Stomach (tissue), 4 donors: ENCODE measurements at regions not wholly inside any gene's neighbourhood (a gene's known extent, or its start where the extent isn't known, plus 50 kb on each side); places are given as distances from the start of the nearest gene placed in this dataset.

Experiments
- CTCF ChIP-seq, 7 experiments: fragments of 450-650 bp in 4 of 7; fragments of 200-600 bp in 3 of 7; sonication (generic) in 3 of 7; IDR thresholded peaks; one replicate each; pipeline ENCODE4 v1.5.1; 2016 to 2019; ENCODE audit warnings: antibody characterized with exemption in 7 of 7, control low read depth in 2 of 7, mild to moderate bottlenecking in 1 of 7
- EP300 ChIP-seq: sonication (generic); formaldehyde crosslinking; IDR thresholded peaks from one replicate; pipeline ENCODE4 v1.6.1; 2017; ENCODE audit warnings: antibody characterized with exemption
- POLR2A ChIP-seq, 4 donors: fragments of 450-650 bp; IDR thresholded peaks; one replicate each; pipeline ENCODE4 v1.6.1; 2016; ENCODE audit warnings: antibody characterized with exemption in 4 of 4, control low read depth in 2 of 4, mild to moderate bottlenecking in 1 of 4, moderate library complexity in 1 of 4

GRCh38 chr4:122034619-122035018, 82.8 kb upstream of the TRPC3 start:
- TF ChIP-seq CTCF (IDR thresholded peaks at IDR 0.05) (no peak), EP300 (no peak), POLR2A (IDR thresholded peaks at IDR 0.05) (no peak)
